PC-9 (cell line): ENCODE measurements at regions not wholly inside any gene's neighbourhood (a gene's known extent, or its start where the extent isn't known, plus 50 kb on each side); places are given as distances from the start of the nearest gene placed in this dataset.

Source experiments
- EZH2 ChIP-seq: fragments of 200-600 bp; sonication (generic); IDR thresholded peaks from 2 replicates; pipeline ENCODE4 v1.8.0; 2017; ENCODE audit warnings: antibody characterized with exemption, low read depth
- TF ChIP-seq, protein P1 (sequence below): fragments of 200-600 bp; sonication (generic); conservative IDR thresholded peaks from 2 replicates; pipeline ENCODE4 v1.6.1; 2017; ENCODE audit warnings: mixed run types, antibody characterized with exemption, mild to moderate bottlenecking, moderate library complexity

DNA sequence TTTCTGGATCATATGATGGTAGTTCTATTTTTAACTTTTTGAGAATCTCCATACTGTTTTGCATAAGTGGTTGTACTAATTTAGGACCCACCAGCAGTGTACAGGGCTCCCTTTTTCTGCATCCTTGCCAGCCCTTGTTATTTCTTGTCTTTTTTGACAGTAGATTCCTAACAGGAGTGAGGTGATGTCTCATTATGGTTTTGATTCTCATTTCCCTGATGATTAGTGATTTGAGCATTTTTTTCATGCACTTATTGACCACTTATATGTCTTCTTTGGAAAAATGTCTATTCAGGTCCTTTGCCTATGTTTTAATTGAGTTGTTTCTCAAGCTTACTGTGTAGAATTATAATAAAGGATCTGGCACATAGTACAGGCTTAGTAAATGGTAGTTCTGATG, 238.8 kb upstream of the BMPER start:
- TF ChIP-seq, protein P1, sequence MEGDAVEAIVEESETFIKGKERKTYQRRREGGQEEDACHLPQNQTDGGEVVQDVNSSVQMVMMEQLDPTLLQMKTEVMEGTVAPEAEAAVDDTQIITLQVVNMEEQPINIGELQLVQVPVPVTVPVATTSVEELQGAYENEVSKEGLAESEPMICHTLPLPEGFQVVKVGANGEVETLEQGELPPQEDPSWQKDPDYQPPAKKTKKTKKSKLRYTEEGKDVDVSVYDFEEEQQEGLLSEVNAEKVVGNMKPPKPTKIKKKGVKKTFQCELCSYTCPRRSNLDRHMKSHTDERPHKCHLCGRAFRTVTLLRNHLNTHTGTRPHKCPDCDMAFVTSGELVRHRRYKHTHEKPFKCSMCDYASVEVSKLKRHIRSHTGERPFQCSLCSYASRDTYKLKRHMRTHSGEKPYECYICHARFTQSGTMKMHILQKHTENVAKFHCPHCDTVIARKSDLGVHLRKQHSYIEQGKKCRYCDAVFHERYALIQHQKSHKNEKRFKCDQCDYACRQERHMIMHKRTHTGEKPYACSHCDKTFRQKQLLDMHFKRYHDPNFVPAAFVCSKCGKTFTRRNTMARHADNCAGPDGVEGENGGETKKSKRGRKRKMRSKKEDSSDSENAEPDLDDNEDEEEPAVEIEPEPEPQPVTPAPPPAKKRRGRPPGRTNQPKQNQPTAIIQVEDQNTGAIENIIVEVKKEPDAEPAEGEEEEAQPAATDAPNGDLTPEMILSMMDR = no peak
- TF ChIP-seq EZH2 = no peak
